ENCODE measurements at regions not wholly inside any gene's neighbourhood (a gene's known extent, or its start where the extent isn't known, plus 50 kb on each side); places are given as distances from the start of the nearest gene placed in this dataset.

DNA sequence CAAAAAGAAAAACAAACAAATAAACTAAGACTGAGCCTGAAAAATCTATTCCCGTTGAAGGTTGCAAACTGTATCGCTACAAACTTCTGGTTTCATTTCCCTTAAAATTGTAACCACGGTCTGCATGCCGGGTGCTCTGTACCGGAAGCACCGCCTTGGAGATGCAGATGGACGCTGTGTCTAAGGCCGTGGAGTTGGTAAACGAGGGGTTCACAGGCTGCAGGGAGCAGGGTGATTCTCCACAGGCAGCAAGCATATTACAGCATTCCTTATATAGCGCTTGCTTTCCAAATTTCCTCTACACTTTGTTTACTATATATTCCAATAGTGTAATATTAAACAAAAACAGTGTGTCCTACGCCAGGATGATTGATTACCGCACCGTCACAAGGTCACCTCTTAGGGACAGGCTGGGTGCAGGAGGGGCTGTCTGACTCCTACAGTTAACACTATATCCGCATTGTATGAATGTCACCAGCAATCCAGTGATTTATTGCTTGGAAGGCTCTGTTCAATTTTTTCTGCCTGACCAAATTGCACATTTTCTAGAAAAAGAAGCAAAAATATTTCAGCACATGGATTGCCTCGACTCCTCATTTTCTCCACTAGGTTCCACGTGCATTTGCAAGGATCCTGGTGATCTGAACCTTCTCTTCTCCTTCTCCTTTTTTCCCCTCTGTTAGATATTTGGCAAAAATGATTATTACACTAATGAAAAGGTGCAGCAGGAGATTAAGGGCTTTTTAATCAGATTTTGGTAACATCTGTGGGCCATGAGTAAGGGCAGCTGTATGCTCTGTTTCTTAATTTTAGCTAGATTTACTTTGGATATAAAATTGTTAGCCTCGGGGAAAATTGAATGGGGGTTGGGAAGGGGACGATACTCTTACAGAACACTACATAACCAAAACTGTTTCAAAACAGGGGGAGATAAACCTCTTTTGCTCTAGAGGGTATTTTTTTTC lies 325.8 kb upstream of the MGMT start:
- no peak for DNase-seq (ENCODE audit: low read depth, low spot score)

GRCh38 chr10:129151281-129151680 lies 315.8 kb upstream of the MGMT start:
- no peak for DNase-seq (ENCODE audit: low read depth, low spot score)

DNA sequence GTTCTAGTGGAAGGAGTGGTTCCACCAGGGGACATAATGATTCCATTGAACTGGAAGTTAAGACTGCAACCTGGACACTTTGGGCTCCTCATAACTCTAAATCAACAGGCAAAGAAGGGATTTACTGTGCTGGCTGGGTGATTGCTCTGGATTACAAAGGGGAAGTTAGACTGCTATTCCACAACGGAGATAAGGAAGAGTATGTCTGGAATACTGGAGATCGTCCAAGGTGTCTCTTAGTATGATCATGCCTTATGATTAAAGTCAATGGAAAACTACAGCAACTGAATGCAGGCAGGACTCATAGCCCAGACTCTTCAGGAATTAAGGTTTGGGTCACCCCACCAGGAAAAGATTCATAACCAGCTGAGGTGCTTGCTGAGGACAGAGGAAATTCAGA lies 310.6 kb upstream of the MGMT start:
- no peak for DNase-seq (ENCODE audit: low read depth, low spot score)

GRCh38 chr10:129157185-129157584 lies 309.9 kb upstream of the MGMT start:
- no peak for DNase-seq (ENCODE audit: low read depth, low spot score)

DNA sequence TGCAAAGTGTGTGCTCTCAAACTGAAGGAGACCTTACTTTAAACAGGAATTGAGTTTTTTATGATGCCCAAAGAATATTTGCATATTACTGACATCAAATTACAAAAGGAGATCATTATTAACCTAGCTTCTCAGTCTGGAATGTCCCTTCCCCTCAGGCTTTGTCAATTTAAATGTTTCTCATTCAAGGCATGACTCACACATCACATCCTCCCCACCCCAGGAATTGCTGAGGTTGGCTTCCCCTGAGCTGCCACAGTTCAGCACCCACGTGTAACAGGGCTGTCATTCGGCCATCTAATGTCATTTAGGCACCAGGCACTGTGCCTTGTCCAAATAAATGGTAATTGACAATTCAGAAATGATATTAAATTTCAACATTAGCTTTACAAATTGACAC lies 305.9 kb upstream of the MGMT start:
- peak; percentile 57 for DNase-seq (ENCODE audit: low read depth, low spot score)

- no peak for DNase-seq (ENCODE audit: low read depth, low spot score)
Observed at GRCh38 chr10:129163531-129163930, 303.5 kb upstream of the MGMT start.

- DNase-seq (ENCODE audit: low read depth, low spot score), result no peak
Observed at GRCh38 chr10:129165076-129165720, 301.8 kb upstream of the MGMT start.

DNA sequence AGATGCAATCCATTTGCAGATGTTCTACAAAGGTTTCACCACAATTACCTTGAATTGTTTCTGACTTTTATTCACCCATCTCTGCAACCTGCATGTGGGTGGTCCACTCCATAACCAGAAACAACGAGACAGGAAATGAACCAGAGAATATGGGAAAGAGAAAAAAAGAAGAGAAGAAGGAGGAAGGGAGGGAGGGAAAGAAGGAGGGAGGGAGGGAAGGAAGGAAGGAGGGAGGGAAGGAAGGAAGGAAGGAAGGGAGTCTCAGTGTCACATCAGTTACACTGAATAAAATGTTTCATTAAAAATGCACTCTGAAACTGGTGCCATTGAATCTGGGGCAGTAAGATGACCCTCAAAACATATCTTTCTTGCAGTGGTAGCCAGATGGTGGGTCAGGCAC lies 301.3 kb upstream of the MGMT start:
- DNase-seq (ENCODE audit: low read depth, low spot score), result no peak

- no peak for DNase-seq (ENCODE audit: low read depth, low spot score)
Observed at GRCh38 chr10:129168660-129169059, 298.4 kb upstream of the MGMT start.

DNA sequence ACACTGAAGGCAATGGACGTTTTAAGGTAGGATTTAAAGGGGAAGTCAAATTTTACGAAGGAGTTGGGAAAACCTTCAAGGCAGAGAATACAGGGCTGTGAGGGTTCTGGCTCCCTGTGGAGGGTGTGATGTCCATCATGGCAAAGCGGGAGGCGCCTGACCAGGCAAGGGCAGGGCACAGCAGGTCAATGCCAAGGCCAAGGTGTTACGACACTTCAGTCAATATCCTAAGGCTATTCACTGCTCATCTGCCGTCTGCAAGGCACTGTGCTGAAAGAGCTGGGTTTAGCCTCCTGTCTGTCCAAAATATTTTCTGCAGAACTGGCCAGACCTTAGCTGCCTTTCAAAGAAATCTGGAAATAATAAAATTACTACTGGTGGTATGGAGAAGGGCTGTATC lies 297.9 kb upstream of the MGMT start:
- DNase-seq (ENCODE audit: low read depth, low spot score), result no peak

DNA sequence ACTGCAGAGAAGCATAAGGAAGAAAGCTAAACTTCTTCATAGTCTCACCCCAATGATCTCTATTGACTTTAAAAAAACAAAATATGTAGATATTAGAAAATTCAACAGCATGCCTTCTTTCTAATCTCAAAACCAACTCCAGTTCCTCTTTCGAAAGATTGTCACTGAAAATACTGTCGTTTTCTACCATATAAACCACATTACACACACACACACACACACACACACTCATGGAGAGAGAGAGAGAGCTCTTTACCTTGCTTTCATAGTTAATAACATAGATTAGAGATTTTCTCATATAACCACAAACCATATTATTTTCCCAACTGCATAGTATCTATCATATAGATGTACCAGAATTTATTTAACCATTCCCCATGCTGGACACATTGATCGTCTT lies 296.2 kb upstream of the MGMT start:
- no peak for DNase-seq (ENCODE audit: low read depth, low spot score)

DNA sequence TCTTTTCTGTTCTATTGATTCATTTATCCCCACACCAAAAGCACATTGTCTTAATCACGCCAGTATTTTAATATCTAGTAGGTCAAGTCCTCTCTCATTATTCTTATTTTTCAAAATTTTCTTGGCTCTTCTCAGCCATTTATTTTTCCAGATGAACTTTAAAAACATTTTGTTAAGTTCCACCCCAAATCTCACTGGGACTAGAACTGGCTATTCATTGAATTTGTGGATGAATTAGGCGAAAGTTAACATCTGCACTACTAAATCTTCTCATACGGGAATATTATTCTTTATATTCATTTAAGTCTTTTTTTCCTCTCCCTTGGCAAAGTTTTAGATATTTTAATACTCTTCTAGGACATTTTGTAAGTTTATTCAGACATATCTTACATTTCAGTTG lies 295.2 kb upstream of the MGMT start:
- no peak for DNase-seq (ENCODE audit: low read depth, low spot score)

DNA sequence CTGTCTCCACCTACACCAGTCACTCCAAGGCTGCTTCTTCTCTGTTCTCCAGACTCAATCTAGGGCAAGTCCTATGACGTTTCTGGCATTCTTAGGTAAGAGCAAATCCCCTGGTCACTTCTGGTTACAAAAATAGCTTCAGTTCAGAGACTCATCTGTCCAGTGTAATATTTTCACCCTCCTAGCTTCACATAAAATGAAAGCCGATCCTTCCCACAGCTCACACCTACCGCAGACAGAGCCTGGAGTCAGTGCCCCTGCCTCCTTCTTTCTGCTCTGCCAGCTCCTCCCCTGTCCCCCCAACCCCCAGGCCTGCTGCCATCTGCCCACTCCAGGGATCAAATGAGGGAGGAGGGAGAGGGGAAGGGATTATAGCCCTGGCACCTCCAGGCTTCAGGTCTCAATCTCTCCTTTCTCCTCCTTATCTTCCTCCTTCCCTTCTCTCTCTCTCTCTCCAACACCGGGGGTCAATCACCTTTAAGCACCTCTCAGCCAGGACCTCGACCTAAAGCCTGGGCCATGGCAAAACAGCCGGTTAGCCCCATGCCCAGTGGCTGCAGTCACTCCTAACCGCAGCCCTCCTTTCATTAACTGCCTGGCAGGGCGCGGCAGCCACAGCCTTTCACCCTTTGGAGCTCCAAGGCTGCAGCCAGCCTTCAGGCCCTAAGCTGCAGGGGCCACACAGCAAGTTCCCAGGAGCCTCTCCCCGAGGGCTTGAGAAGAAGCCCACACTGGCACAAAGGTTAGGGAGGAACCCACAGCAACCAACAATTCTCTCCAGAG lies 292.6 kb upstream of the MGMT start:
- no peak for DNase-seq (ENCODE audit: low read depth, low spot score)

- no peak for DNase-seq (ENCODE audit: low read depth, low spot score)
Observed at GRCh38 chr10:129179245-129179971, 287.6 kb upstream of the MGMT start.

GRCh38 chr10:129179972-129180678 lies 286.9 kb upstream of the MGMT start:
- DNase-seq (ENCODE audit: low read depth, low spot score), result no peak

- no peak for DNase-seq (ENCODE audit: low read depth, low spot score)
Observed at GRCh38 chr10:129184196-129184595, 282.8 kb upstream of the MGMT start.

GRCh38 chr10:129187331-129187730 lies 279.7 kb upstream of the MGMT start:
- DNase-seq (ENCODE audit: low read depth, low spot score), result no peak

- DNase-seq (ENCODE audit: low read depth, low spot score), result no peak
Observed at GRCh38 chr10:129191797-129192196, 275.2 kb upstream of the MGMT start.

GRCh38 chr10:129192344-129193128 lies 274.5 kb upstream of the MGMT start:
- DNase-seq (ENCODE audit: low read depth, low spot score), result no peak

DNA sequence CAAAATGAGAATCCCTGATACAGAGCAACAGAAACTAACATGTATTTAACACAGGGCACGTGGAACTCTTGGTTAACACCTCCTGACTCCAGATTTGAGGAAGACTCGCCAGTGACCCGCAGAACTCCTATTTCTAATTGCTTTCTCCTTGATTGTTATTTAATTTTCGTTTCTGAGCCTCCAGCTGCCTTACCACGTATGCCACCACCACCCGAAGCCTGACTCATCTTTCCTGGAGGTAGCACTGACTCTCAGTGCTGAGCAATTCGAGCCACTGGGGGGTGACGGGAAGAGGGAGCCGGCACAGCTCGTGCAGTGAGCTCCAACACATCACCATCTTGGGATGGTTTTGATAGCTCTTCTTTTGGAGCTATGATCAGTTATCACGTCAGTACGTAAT lies 273.9 kb upstream of the MGMT start:
- no peak for DNase-seq (ENCODE audit: low read depth, low spot score)
